BLaER1 treated with 17β-estradiol and CSF1 and Interleukin-3, amounts not matched to agents 10 nM and 100 nM (cell line): ENCODE measurements at regions not wholly inside any gene's neighbourhood (a gene's known extent, or its start where the extent isn't known, plus 50 kb on each side); places are given as distances from the start of the nearest gene placed in this dataset.
"Not testable (repeated sequence)": the region's sequence is repeated elsewhere in the genome, so short reads cannot be mapped to it uniquely, and the experiment has no call there.

Experiments used
- H3K27ac ChIP-seq, 11 experiments: shearing (Covaris generic); formaldehyde crosslinking; 2 replicates each; pipeline ENCODE4 v1.8.1; 2022
- H3K27me3 ChIP-seq, 11 experiments: shearing (Covaris generic); formaldehyde crosslinking; 2 replicates each; pipeline ENCODE4 v1.8.1; 2022
- H3K36me3 ChIP-seq, 11 experiments: shearing (Covaris generic); formaldehyde crosslinking; 2 replicates each; pipeline ENCODE4 v1.8.1; 2022
- H3K4me1 ChIP-seq, 10 experiments: shearing (Covaris generic); formaldehyde crosslinking; 2 replicates each; pipeline ENCODE4 v1.8.1; 2022
- H3K4me2 ChIP-seq, 11 experiments: shearing (Covaris generic); formaldehyde crosslinking; 2 replicates each; pipeline ENCODE4 v1.8.1; 2022
- H3K4me3 ChIP-seq, 10 experiments: shearing (Covaris generic); formaldehyde crosslinking; 2 replicates each; pipeline ENCODE4 v1.8.1; 2022
- H3K9ac ChIP-seq, 11 experiments: shearing (Covaris generic); formaldehyde crosslinking; 2 replicates each; pipeline ENCODE4 v1.8.1; 2022
- H3K9me3 ChIP-seq, 11 experiments: shearing (Covaris generic); formaldehyde crosslinking; replicated peaks in 1 of 11; 2 replicates each; pipeline ENCODE4 v1.8.1; 2022
- H4K20me1 ChIP-seq, 11 experiments: shearing (Covaris generic); formaldehyde crosslinking; 2 replicates each; pipeline ENCODE4 v1.8.1; 2022
- Cebpa-rat ChIP-seq, 11 experiments: shearing (Covaris generic); IDR thresholded peaks; 2 replicates each; pipeline ENCODE4 v1.8.1; 2022

GRCh38 chr20:26169506-26169905, 472.9 kb upstream of the ZNF337 start:
- Histone ChIP-seq H3K4me3 (no peak overlapping the region), H3K27me3 (no peaks in the 10 kb centered on the region), H3K4me1 (no peaks in the 10 kb centered on the region), H4K20me1 (no peaks in the 10 kb centered on the region), H3K36me3 (no peaks in the 10 kb centered on the region), H3K27ac (no peak overlapping the region), H3K4me2 (no peak overlapping the region), H3K9me3 (no peaks in the 10 kb centered on the region), H3K9ac (no peak overlapping the region)
- TF ChIP-seq Cebpa-rat (IDR thresholded peaks at IDR 0.05): no peak

GRCh38 chr20:26167499-26167898, 470.8 kb upstream of the ZNF337 start:
- no peak overlapping the region for H3K9ac ChIP-seq
- no peaks in the 10 kb centered on the region for H3K36me3 ChIP-seq
- no peaks in the 10 kb centered on the region for H3K9me3 ChIP-seq
- no peak overlapping the region for H3K4me2 ChIP-seq
- H3K4me1 ChIP-seq: no peaks in the 10 kb centered on the region
- TF ChIP-seq Cebpa-rat (IDR thresholded peaks at IDR 0.05): no peak
- no peak overlapping the region for H3K27ac ChIP-seq
- H4K20me1 ChIP-seq: no peaks in the 10 kb centered on the region
- H3K4me3 ChIP-seq: no peak overlapping the region
- no peaks in the 10 kb centered on the region for H3K27me3 ChIP-seq

GRCh38 chr20:26163890-26164289, 467.2 kb upstream of the ZNF337 start:
- Histone ChIP-seq H3K4me2 (no peak overlapping the region), H3K4me1 (no peaks in the 10 kb centered on the region), H3K36me3 (no peaks in the 10 kb centered on the region), H3K27me3 (no peaks in the 10 kb centered on the region), H3K9ac (no peak overlapping the region), H4K20me1 (no peaks in the 10 kb centered on the region), H3K27ac (no peak overlapping the region), H3K4me3 (no peak overlapping the region), H3K9me3 (no peaks in the 10 kb centered on the region)
- TF ChIP-seq Cebpa-rat (IDR thresholded peaks at IDR 0.05): no peak

- H4K20me1 ChIP-seq: not testable (repeated sequence)
Measured at GRCh38 chr20:26163151-26163550, 466.5 kb upstream of the ZNF337 start.

GRCh38 chr20:26161741-26162140, 465.1 kb upstream of the ZNF337 start:
- not testable (repeated sequence) for H3K4me2 ChIP-seq, H3K27ac ChIP-seq

More at GRCh38 chr20:26163151-26163550, 466.5 kb upstream of the ZNF337 start:
- H3K9ac ChIP-seq, H3K27me3 ChIP-seq, H3K4me1 ChIP-seq, H3K9me3 ChIP-seq, H3K4me3 ChIP-seq, H3K27ac ChIP-seq, H3K36me3 ChIP-seq, H3K4me2 ChIP-seq: not testable (repeated sequence)

GRCh38 chr20:26160916-26161315, 464.3 kb upstream of the ZNF337 start:
- not testable (repeated sequence) for H3K4me2 ChIP-seq, H3K27ac ChIP-seq, H3K4me3 ChIP-seq, H3K9me3 ChIP-seq, H3K27me3 ChIP-seq, H3K9ac ChIP-seq, H3K36me3 ChIP-seq, H3K4me1 ChIP-seq, H4K20me1 ChIP-seq

More at GRCh38 chr20:26161741-26162140, 465.1 kb upstream of the ZNF337 start:
- not testable (repeated sequence) for H3K4me1 ChIP-seq, H3K27me3 ChIP-seq, H3K9me3 ChIP-seq, H3K4me3 ChIP-seq, H4K20me1 ChIP-seq, H3K36me3 ChIP-seq, H3K9ac ChIP-seq

- no peak overlapping the region for H3K9ac ChIP-seq
- H3K27me3 ChIP-seq: no peaks in the 10 kb centered on the region
- H3K27ac ChIP-seq: no peak overlapping the region
- H4K20me1 ChIP-seq: no peaks in the 10 kb centered on the region
- H3K9me3 ChIP-seq: no peaks in the 10 kb centered on the region
- no peak overlapping the region for H3K4me2 ChIP-seq
- H3K36me3 ChIP-seq: no peaks in the 10 kb centered on the region
- no peak overlapping the region for H3K4me3 ChIP-seq
- H3K4me1 ChIP-seq: no peaks in the 10 kb centered on the region
- TF ChIP-seq Cebpa-rat (IDR thresholded peaks at IDR 0.05): no peak
Measured at GRCh38 chr20:26154224-26154623, 457.6 kb upstream of the ZNF337 start.

- Histone ChIP-seq H3K9ac (no peak overlapping the region), H3K36me3 (no peaks in the 10 kb centered on the region)
Measured at GRCh38 chr20:26135325-26136110, 438.9 kb upstream of the ZNF337 start.

GRCh38 chr20:26134606-26135005, 438.0 kb upstream of the ZNF337 start:
- Histone ChIP-seq H3K4me1 (no peaks in the 10 kb centered on the region), H3K4me3 (no peak overlapping the region), H3K9ac (no peak overlapping the region), H4K20me1 (no peaks in the 10 kb centered on the region), H3K27ac (no peak overlapping the region), H3K9me3 (peaks cover 0 to 6% (median 0%) of the 10 kb centered on the region in 11 experiments; a peak in 3 of 22 replicates), H3K36me3 (no peaks in the 10 kb centered on the region), H3K27me3 (no peaks in the 10 kb centered on the region), H3K4me2 (no peak overlapping the region)
- no peak for TF ChIP-seq Cebpa-rat (IDR thresholded peaks at IDR 0.05)

More at GRCh38 chr20:26135325-26136110, 438.9 kb upstream of the ZNF337 start:
- H3K4me3 ChIP-seq: no peak overlapping the region
- H3K4me1 ChIP-seq: no peaks in the 10 kb centered on the region
- H3K27me3 ChIP-seq: no peaks in the 10 kb centered on the region
- TF ChIP-seq Cebpa-rat (IDR thresholded peaks at IDR 0.05): no peak
- no peaks in the 10 kb centered on the region for H4K20me1 ChIP-seq
- H3K27ac ChIP-seq: no peak overlapping the region
- H3K9me3 ChIP-seq: peaks cover 0 to 6% (median 0%) of the 10 kb centered on the region in 11 experiments; a peak in 3 of 22 replicates
- no peak overlapping the region for H3K4me2 ChIP-seq

- H3K4me2 ChIP-seq, H3K4me1 ChIP-seq, H3K27ac ChIP-seq, H3K9me3 ChIP-seq, H3K36me3 ChIP-seq, H3K9ac ChIP-seq, H4K20me1 ChIP-seq, H3K27me3 ChIP-seq, H3K4me3 ChIP-seq: not testable (repeated sequence)
Measured at GRCh38 chr20:26133794-26134193, 437.1 kb upstream of the ZNF337 start.

GRCh38 chr20:26120920-26121319, 424.3 kb upstream of the ZNF337 start:
- not testable (repeated sequence) for H3K36me3 ChIP-seq, H3K27me3 ChIP-seq, H3K9me3 ChIP-seq, H3K9ac ChIP-seq, H3K4me1 ChIP-seq, H3K4me3 ChIP-seq, H4K20me1 ChIP-seq, H3K4me2 ChIP-seq, H3K27ac ChIP-seq

- H3K4me3 ChIP-seq, H3K9ac ChIP-seq, H3K9me3 ChIP-seq, H4K20me1 ChIP-seq, H3K36me3 ChIP-seq, H3K4me2 ChIP-seq, H3K4me1 ChIP-seq, H3K27me3 ChIP-seq, H3K27ac ChIP-seq: not testable (repeated sequence)
Measured at GRCh38 chr20:26094498-26094897, 397.8 kb upstream of the ZNF337 start.

- H3K4me2 ChIP-seq, H3K4me3 ChIP-seq, H3K27me3 ChIP-seq, H3K27ac ChIP-seq, H3K4me1 ChIP-seq, H4K20me1 ChIP-seq, H3K9me3 ChIP-seq, H3K36me3 ChIP-seq, H3K9ac ChIP-seq: not testable (repeated sequence)
Measured at GRCh38 chr20:26091921-26092320, 395.3 kb upstream of the ZNF337 start.

- H3K27me3 ChIP-seq, H3K27ac ChIP-seq, H3K9me3 ChIP-seq, H3K4me3 ChIP-seq, H4K20me1 ChIP-seq, H3K4me1 ChIP-seq, H3K36me3 ChIP-seq, H3K9ac ChIP-seq, H3K4me2 ChIP-seq: not testable (repeated sequence)
Measured at GRCh38 chr20:26086195-26086594, 389.5 kb upstream of the ZNF337 start.
